Fibroblast of villous mesenchyme (primary cell): ENCODE measurements at regions not wholly inside any gene's neighbourhood (a gene's known extent, or its start where the extent isn't known, plus 50 kb on each side); places are given as distances from the start of the nearest gene placed in this dataset.
"Not testable (repeated sequence)": the region's sequence is repeated elsewhere in the genome, so short reads cannot be mapped to it uniquely, and the experiment has no call there.

Source experiments
- DNase-seq: peaks from one replicate; pipeline ENCODE4 v3.0.0-alpha.2; 2010; ENCODE audit warnings: low read depth
- H3K4me3 ChIP-seq: 2 replicates; pipeline ENCODE4 v1.5.1; 2011; ENCODE audit warnings: low read depth, mild to moderate bottlenecking, low read length
- CTCF ChIP-seq: IDR thresholded peaks from 2 replicates; pipeline ENCODE4 v1.5.1; 2012; ENCODE audit warnings: low read depth, mild to moderate bottlenecking, low read length; ENCODE audit not compliant: insufficient read depth

DNA sequence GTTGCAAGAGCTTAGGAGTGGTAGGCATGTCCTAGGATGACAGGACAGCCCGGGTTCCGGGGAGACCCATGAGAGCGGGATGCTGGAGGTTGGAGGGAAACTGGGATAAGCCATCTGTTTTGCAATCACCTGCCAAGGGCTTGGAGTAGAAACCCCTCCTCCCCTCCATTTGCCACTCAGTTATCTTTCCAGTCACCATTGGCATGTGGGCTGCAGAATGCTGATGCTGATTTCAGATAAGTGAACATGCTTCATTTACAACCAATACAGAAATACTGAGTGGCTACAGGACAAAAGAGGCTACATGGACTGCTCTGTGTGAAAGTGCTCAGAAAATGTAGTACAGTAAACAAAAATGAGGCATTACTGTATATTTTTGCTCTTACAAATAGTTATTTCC lies 93.4 kb upstream of the KIF2A start:
- no peak for DNase-seq
- no peak overlapping the region for H3K4me3 ChIP-seq
- TF ChIP-seq CTCF: no peak

DNA sequence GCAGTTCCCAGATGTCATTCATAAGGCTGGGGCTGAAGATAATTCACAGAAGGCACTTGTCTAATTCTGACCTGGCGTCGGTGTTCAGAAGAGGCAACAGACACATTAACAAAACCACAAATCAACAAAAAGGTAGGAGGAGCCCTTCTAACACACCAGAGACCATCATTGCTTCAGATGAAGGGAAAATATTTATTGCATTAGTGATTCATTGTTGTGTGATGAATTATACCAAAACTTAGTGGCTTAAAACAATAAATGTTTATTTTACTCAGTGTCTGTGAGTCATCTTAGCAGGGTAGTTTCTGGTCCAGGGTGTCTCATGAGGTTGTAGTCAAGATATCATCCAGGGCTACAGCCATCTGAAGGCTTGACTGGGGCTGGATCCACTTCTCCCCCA lies 91.3 kb upstream of the KIF2A start:
- DNase-seq: no peak
- H3K4me3 ChIP-seq: no peak overlapping the region
- TF ChIP-seq CTCF: no peak

DNA sequence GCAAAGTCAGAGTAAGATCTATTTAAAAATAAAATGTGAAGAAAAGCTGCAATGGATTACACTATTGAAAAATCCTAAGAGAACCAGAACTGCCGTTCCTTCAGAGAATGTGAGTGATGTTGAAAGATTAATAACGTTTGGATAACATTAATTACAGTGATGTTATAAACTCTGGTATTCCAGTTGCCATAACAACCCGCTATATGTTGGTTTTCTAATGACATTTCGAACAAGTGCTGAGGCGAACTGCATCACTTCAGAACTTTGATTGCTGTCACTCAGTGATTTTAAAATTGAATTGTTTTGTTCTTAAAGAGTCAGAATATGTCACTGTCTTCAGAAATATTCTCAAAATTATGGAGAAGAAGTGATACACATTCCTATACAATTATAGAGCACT lies 89.4 kb upstream of the KIF2A start:
- not testable (repeated sequence) for H3K4me3 ChIP-seq, DNase-seq

GRCh38 chr5:62217095-62217494 lies 88.9 kb upstream of the KIF2A start:
- H3K4me3 ChIP-seq, DNase-seq: not testable (repeated sequence)

GRCh38 chr5:62218860-62219259 lies 87.1 kb upstream of the KIF2A start:
- H3K4me3 ChIP-seq, DNase-seq: not testable (repeated sequence)

GRCh38 chr5:62221881-62222280 lies 84.1 kb upstream of the KIF2A start:
- not testable (repeated sequence) for DNase-seq, H3K4me3 ChIP-seq

DNA sequence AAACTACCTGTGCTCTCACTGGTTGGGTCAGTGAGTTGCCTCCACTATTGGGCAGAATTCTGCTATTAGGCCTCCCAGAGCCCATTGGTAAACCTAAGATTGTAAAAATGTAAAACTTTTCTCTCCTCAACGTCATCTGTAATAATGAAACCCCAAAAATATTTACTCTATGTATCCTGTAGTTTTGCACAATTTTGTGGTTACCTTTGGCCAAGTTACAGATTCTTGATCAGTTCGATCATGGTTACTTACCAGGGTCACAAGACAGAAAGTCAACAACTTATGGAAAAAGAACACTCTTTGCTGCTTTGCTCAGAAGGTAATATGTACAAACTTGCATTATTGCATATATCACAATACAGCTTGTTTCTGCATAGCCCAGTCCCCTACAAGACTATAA lies 83.7 kb upstream of the KIF2A start:
- peak; percentile 15 for DNase-seq
- not testable (repeated sequence) for H3K4me3 ChIP-seq

DNA sequence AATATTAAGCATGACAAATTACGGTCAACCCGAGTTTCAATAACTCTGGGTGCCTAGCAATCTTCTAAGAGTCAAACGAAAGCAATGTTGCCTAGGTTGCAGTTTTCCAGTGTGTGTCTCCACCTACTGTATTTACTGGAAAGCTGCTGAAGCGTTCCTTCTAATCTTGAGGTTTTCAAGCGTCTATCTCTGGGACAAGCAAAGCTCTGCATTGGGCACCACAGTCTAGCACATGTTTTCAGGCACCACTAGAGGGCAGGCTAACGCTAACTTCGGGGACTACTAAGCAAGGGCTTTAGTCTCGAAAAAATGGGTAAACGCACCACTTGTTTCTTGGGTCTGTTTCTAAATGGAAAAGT lies 82.7 kb upstream of the KIF2A start:
- H3K4me3 ChIP-seq, DNase-seq: not testable (repeated sequence)
- peak; percentile 35 for TF ChIP-seq CTCF

DNA sequence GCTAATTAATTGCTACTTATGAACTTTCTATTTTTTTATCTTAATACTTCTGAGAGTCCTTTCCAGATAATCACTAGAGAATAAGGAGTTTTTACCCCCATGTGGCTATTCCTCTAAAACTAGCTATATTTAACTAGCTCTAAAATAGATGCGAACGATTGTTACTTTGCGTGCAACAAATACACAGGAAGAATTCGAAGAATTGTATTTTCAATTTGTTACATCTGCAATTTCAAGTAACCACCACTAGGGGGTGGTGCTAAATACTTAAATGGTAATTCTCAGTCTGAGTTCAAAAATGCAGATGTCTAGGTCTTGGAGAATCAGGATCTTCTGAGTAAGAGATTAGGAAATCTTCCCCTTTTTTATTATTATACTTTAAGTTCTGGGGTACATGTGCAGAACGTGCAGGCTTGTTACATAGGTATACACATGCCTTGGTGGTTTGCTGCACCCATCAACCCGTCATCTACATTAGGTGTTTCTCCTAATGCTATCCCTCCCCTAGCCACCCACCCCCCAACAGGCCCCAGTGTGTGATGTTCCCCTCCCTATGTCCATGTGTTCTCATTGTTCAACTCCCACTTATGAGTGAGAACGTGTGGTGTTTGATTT lies 80.9 kb upstream of the KIF2A start:
- not testable (repeated sequence) for DNase-seq, H3K4me3 ChIP-seq
- peak; percentile 18 for TF ChIP-seq CTCF

- not testable (repeated sequence) for DNase-seq, H3K4me3 ChIP-seq
Measured at GRCh38 chr5:62230876-62231388, 75.1 kb upstream of the KIF2A start.
